CD8-positive, alpha-beta memory T cell (primary cell): ENCODE measurements at regions not wholly inside any gene's neighbourhood (a gene's known extent, or its start where the extent isn't known, plus 50 kb on each side); places are given as distances from the start of the nearest gene placed in this dataset.

ENCODE experiments used
- CTCF ChIA-PET: fragments of 350-600 bp; sonication (Branson Sonifier 250); formaldehyde crosslinking; loops from one replicate; lab custom pipeline; 2021; ENCODE audit warnings: antibody characterized with exemption; lab: Charles Lee
- POLR2A ChIA-PET: fragments of 350-600 bp; sonication (Branson Sonifier 250); formaldehyde crosslinking; loops from one replicate; lab custom pipeline; 2021; ENCODE audit warnings: antibody characterized with exemption; lab: Charles Lee
- DNase-seq, 5 donors: peaks; one replicate each; pipeline versions ENCODE4 v3.0.0 to v3.0.0-alpha.2; 2020 to 2022; ENCODE audit warnings: mixed read lengths in 1 of 5
- H3K27ac ChIP-seq: one replicate; pipeline ENCODE4 v1.7.0; 2013; ENCODE audit warnings: low read depth, mild to moderate bottlenecking, low read length, moderate library complexity
- H3K27me3 ChIP-seq: 2 replicates; pipeline ENCODE4 v1.7.0; 2013; ENCODE audit warnings: low read length, mild to moderate bottlenecking; ENCODE audit not compliant: insufficient read depth, poor library complexity, severe bottlenecking
- H3K36me3 ChIP-seq: 2 replicates; pipeline ENCODE4 v1.7.0; 2013; ENCODE audit warnings: mild to moderate bottlenecking, low read length, moderate library complexity; ENCODE audit not compliant: insufficient read depth
- H3K4me1 ChIP-seq: 2 replicates; pipeline ENCODE4 v1.7.0; 2013; ENCODE audit warnings: mild to moderate bottlenecking, low read length, moderate library complexity; ENCODE audit not compliant: insufficient read depth
- H3K4me3 ChIP-seq: 2 replicates; pipeline ENCODE4 v1.7.0; 2013; ENCODE audit warnings: mild to moderate bottlenecking, low read length
- H3K9me3 ChIP-seq: 2 replicates; pipeline ENCODE4 v1.7.0; 2013; ENCODE audit warnings: mild to moderate bottlenecking, low read length
- H3K27ac Mint-ChIP-seq, 8 donors: one replicate each; pipeline ENCODE4 v1.8.0; 2020 to 2021; ENCODE audit warnings: mixed read lengths in 8 of 8, mild to moderate bottlenecking in 6 of 8, inconsistent platforms in 3 of 8, moderate library complexity in 3 of 8
- H3K27me3 Mint-ChIP-seq, 2 donors: one replicate each; pipeline ENCODE4 v1.8.0; 2020 to 2021; ENCODE audit warnings: mixed read lengths in 2 of 2, mild to moderate bottlenecking in 1 of 2, moderate library complexity in 1 of 2
- H3K36me3 Mint-ChIP-seq, 3 donors: one replicate each; pipeline ENCODE4 v1.8.0; 2020 to 2021; ENCODE audit warnings: mixed read lengths in 3 of 3, inconsistent platforms in 1 of 3, mild to moderate bottlenecking in 1 of 3
- H3K4me1 Mint-ChIP-seq, 3 donors: one replicate each; pipeline ENCODE4 v1.8.0; 2020 to 2021; ENCODE audit warnings: mixed read lengths in 3 of 3, inconsistent platforms in 1 of 3, mild to moderate bottlenecking in 1 of 3
- H3K4me3 Mint-ChIP-seq, 7 donors: one replicate each; pipeline ENCODE4 v1.8.0; 2020 to 2021; ENCODE audit warnings: mixed read lengths in 7 of 7, mild to moderate bottlenecking in 6 of 7, moderate library complexity in 4 of 7, inconsistent platforms in 2 of 7
- H3K9me3 Mint-ChIP-seq, 5 donors: one replicate each; pipeline ENCODE4 v1.8.0; 2020 to 2022; ENCODE audit warnings: mixed read lengths in 5 of 5, mild to moderate bottlenecking in 3 of 5, moderate library complexity in 2 of 5, inconsistent platforms in 1 of 5

DNA sequence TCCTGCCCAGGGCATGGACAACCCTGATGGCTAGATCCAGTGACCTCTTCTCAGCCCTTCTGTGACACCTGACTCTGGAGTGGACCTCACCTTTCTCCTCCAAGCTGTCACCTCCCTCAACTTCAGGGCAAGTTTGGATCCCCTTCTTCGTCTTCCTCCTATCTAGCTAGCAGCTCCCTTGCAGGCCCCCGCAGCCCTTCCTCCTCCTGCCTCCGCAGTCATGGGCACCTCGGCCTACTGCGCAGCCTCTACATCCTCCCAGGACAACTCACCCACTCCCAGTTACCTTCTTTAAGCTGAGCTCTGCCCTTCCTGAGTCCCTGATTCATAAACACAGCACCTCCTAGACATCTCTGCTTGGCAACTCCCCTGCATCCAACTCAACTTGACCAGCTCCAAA lies 61.3 kb upstream of the ID3 start:
- H3K4me3 ChIP-seq: peak overlapping the region; percentile 40
- H3K36me3 ChIP-seq: no peaks in the 10 kb centered on the region
- H3K9me3 ChIP-seq: no peaks in the 10 kb centered on the region
- H3K27me3 ChIP-seq: no peaks in the 10 kb centered on the region
- peaks cover 74% of the 10 kb centered on the region for H3K4me1 ChIP-seq
- ChIA-PET CTCF (interaction anchor here (2.1 to 6.7 kb wide), 7 partner anchors 13 to 124 kb away, joined by 6 to 100 read pairs (median 22); partner anchors contain the start of gene ID3), POLR2A (interaction anchor here (0.6 to 3.3 kb wide), 9 partner anchors 9 to 76 kb away, joined by 3 to 30 read pairs (median 4); partner anchors contain the start of gene ID3)
- no peak for DNase-seq
- peak overlapping the region; percentile 34 for H3K27ac ChIP-seq
- no peaks in the 10 kb centered on the region for H3K27me3 Mint-ChIP-seq
- H3K27ac Mint-ChIP-seq: peak overlapping the region; percentile 68 to 97 (median 94)
- no peaks in the 10 kb centered on the region for H3K9me3 Mint-ChIP-seq
- peaks cover 0 to 2% (median 0%) of the 10 kb centered on the region in 3 donors for H3K36me3 Mint-ChIP-seq
- peaks cover 63 to 82% (median 78%) of the 10 kb centered on the region in 3 donors for H3K4me1 Mint-ChIP-seq
- H3K4me3 Mint-ChIP-seq: peak overlapping the region; percentile 29 to 90 (median 77)

DNA sequence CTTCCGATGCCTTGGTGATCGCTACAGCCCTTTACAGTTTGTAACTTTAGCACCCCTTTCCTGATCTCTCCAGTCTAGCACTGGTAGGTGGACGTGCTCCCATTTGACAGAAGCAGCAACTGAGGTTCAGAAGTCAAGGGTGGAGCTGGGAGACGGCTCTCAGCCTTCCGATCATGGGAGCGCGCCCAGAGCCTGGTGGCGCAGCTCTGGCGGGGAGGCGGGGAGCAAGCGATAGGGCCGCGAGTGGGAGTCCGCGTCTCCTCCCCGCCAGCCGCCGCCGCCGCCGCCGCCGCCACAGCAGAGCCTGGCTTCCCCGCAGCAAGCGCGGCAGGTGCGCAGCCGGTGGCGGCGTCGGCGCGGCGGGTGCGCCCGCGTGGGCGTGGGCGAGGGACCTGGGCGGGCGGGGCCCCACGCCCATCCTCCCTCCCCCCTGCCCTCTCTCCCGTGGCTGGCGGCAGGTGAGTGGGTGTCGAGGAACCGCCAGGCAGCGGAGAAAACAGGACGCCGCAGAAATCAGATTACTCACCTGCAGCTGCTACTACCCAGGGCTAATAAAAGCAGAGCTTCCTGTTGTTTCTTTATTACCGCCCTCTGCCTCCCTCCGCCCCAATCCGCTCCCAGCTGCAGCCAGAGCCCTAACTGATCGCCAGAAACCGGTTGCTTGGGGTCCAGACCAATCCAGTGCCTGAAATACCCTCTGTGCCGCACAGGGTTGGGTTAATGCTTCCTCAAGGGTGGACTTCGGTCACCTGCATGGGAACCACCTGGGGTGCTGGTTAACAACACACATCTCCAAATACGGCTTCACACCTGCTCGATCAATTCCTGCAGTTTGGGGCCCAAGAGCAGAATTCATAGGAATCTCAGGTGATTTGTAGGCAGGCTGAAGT lies 60.2 kb upstream of the ID3 start:
- Histone ChIP-seq H3K27ac (peak overlapping the region; percentile 34), H3K9me3 (no peaks in the 10 kb centered on the region), H3K4me1 (peaks cover 83% of the 10 kb centered on the region), H3K36me3 (no peaks in the 10 kb centered on the region), H3K4me3 (peak overlapping the region; percentile 61), H3K27me3 (no peaks in the 10 kb centered on the region)
- peak overlapping the region; percentile 79 to 88 (median 83) for H3K4me3 Mint-ChIP-seq
- no peaks in the 10 kb centered on the region for H3K9me3 Mint-ChIP-seq
- peaks cover 0 to 2% of the 10 kb centered on the region in 2 donors for H3K27me3 Mint-ChIP-seq
- H3K27ac Mint-ChIP-seq: peak overlapping the region; percentile 81 to 97 (median 94)
- CTCF ChIA-PET: interaction anchor here (1.0 to 6.7 kb wide), 11 partner anchors 8 to 123 kb away, joined by 3 to 100 read pairs (median 13); partner anchors contain the start of gene ID3
- peaks cover 71 to 88% (median 87%) of the 10 kb centered on the region in 3 donors for H3K4me1 Mint-ChIP-seq
- H3K36me3 Mint-ChIP-seq: peaks cover 0 to 2% (median 0%) of the 10 kb centered on the region in 3 donors
- POLR2A ChIA-PET: interaction anchor here (0.7 to 3.3 kb wide), 15 partner anchors 9 to 91 kb away, joined by 3 to 30 read pairs (median 4); partner anchors contain the start of gene ID3
- peak; percentile 68 to 92 (median 82) for DNase-seq

DNA sequence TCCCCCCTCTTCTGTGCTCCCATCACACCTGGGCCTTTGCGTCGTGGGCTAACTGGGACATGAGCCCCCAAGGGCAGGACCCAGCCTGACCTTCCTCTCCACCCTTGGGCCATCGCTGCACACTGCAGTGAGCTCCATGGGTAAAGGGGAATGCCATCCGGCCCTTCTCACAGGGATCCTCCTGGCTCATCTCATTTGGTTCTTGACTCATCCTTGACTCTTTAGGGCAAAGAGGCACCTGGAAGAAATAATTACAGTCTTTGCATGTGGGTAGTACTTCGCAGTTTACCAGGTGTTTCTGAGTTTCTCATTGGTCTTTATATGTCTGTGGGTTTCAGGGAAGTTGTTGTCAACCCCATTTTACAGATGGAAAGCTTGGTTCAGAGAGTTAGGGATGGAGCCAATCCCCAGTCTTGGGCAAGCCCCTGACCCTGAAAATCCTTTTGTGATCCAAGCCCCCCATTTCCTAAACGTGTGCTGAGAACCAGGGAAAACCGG lies 59.3 kb upstream of the ID3 start:
- POLR2A ChIA-PET: interaction anchor here (0.7 to 3.3 kb wide), 13 partner anchors 8 to 90 kb away, joined by 3 to 30 read pairs (median 7); partner anchors contain the start of gene ID3
- peaks cover 73 to 90% (median 87%) of the 10 kb centered on the region in 3 donors for H3K4me1 Mint-ChIP-seq
- H3K36me3 Mint-ChIP-seq: peaks cover 0 to 2% (median 0%) of the 10 kb centered on the region in 3 donors
- peaks cover 83% of the 10 kb centered on the region for H3K4me1 ChIP-seq
- no peaks in the 10 kb centered on the region for H3K9me3 ChIP-seq
- H3K27ac ChIP-seq: no peak overlapping the region
- no peak for DNase-seq
- CTCF ChIA-PET: interaction anchor here (1.4 to 6.7 kb wide), 9 partner anchors 9 to 73 kb away, joined by 4 to 100 read pairs (median 14); partner anchors contain the start of gene ID3
- no peaks in the 10 kb centered on the region for H3K9me3 Mint-ChIP-seq
- H3K27ac Mint-ChIP-seq: peak overlapping the region; percentile 39 to 95 (median 92)
- no peaks in the 10 kb centered on the region for H3K36me3 ChIP-seq
- peaks cover 0 to 2% of the 10 kb centered on the region in 2 donors for H3K27me3 Mint-ChIP-seq
- peak overlapping the region; percentile 61 for H3K4me3 ChIP-seq
- no peaks in the 10 kb centered on the region for H3K27me3 ChIP-seq
- peak overlapping the region; percentile 62 to 85 (median 81) for H3K4me3 Mint-ChIP-seq

DNA sequence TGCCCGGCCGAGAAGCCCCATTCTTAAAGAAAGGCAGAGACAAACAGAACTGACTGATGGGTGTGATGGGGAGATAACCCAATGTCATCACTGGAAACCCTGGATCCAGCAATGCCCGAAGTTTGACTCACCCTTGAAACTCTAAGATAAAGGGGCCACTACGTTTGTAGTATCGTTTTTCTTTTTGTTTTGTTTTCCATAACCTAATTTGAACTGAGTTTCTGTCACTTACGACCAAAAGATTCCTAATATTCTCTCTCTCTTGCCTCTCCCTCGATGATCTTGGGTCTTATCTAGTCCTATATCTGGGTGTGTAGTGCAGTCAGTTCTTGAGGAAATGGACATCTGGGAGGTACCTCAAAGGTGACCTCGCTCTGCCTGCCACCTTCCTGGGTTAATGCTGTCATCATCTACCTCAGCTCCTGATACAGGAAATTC lies 57.8 kb upstream of the ID3 start:
- Mint-ChIP-seq H3K27ac (peak overlapping the region; percentile 61 to 96 (median 79)), H3K4me3 (no peak overlapping the region), H3K36me3 (peaks cover 0 to 2% (median 0%) of the 10 kb centered on the region in 3 donors), H3K27me3 (peaks cover 0 to 2% of the 10 kb centered on the region in 2 donors), H3K4me1 (peaks cover 81 to 95% (median 94%) of the 10 kb centered on the region in 3 donors), H3K9me3 (no peaks in the 10 kb centered on the region)
- no peaks in the 10 kb centered on the region for H3K36me3 ChIP-seq
- no peak overlapping the region for H3K27ac ChIP-seq
- H3K4me1 ChIP-seq: peaks cover 88% of the 10 kb centered on the region
- H3K9me3 ChIP-seq: no peaks in the 10 kb centered on the region
- DNase-seq: no peak
- no peaks in the 10 kb centered on the region for H3K27me3 ChIP-seq
- H3K4me3 ChIP-seq: no peak overlapping the region
- ChIA-PET POLR2A (interaction anchor here (0.9 to 1.8 kb wide), 3 partner anchors 26 to 62 kb away, joined by 3 to 7 read pairs (median 4); partner anchors contain the start of gene ID3), CTCF (interaction anchor here (1.0 to 6.7 kb wide), 3 partner anchors 17 to 62 kb away, joined by 3 to 100 read pairs (median 7); no protein-coding TSS in a partner anchor)

DNA sequence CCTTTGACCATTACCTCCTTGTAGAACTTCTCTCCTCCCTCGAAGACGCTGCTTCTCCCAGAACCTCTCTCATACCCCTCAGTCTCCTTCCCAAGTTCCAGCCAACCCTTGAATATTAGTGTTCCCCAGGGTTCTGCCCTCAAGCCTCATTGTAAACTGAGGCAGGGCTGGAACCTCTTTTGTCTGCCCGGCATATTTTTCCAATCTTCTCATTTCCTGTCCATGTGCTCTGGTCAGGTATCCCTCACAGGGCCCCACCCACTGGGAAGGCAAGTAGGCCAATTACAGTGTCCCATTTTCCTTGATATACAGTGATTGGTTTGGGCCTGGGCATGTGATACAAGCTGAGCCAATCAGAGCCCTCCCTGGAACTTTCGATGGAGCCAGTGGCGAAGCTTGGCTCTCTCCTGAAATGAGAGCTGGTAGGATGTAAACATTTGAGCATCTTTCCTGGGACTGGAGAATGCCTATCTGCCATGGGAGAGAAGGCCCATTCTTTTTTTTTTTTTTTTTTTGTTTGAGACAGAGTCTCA lies 57.1 kb upstream of the ID3 start:
- Histone ChIP-seq H3K36me3 (no peaks in the 10 kb centered on the region), H3K9me3 (no peaks in the 10 kb centered on the region), H3K4me1 (peaks cover 88% of the 10 kb centered on the region), H3K27me3 (no peaks in the 10 kb centered on the region), H3K27ac (no peak overlapping the region), H3K4me3 (no peak overlapping the region)
- Mint-ChIP-seq H3K27me3 (peaks cover 0 to 2% of the 10 kb centered on the region in 2 donors), H3K9me3 (no peaks in the 10 kb centered on the region), H3K4me1 (peaks cover 82 to 94% (median 94%) of the 10 kb centered on the region in 3 donors), H3K27ac (peak overlapping the region in 7 of 8 donors; percentile 17 to 96 (median 73)), H3K36me3 (peaks cover 0 to 2% (median 0%) of the 10 kb centered on the region in 3 donors), H3K4me3 (no peak overlapping the region)
- POLR2A ChIA-PET: interaction anchor here (0.6 kb wide), 1 partner anchor 114 kb away, joined by 5 read pairs; no protein-coding TSS in a partner anchor
- CTCF ChIA-PET: interaction anchor here (6.7 kb wide), 1 partner anchor 17 kb away, joined by 100 read pairs; no protein-coding TSS in a partner anchor
- no peak for DNase-seq

DNA sequence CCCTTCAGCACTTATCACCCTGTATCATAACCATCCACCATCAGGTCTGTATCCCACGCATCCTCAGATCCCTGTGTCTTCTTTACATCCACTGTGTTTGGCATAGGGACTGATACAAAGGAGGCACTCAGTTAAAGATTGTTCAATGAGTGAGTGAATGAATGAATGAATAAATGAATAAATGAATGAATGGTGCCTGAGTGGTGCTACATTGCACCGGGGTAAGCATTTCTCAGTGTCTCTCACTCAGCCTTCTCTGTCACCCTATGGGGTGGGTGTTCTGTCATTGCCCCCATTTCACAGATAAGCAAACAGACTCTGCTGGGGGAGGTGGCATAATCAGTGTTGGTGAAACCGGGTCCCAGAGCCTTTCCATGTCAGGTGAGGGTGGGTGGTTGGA lies 56.6 kb upstream of the ID3 start:
- Mint-ChIP-seq H3K9me3 (no peaks in the 10 kb centered on the region), H3K4me3 (no peak overlapping the region), H3K36me3 (peaks cover 0 to 2% (median 0%) of the 10 kb centered on the region in 3 donors), H3K27me3 (peaks cover 0 to 2% of the 10 kb centered on the region in 2 donors), H3K27ac (peak overlapping the region; percentile 29 to 96 (median 82)), H3K4me1 (peaks cover 78 to 93% (median 90%) of the 10 kb centered on the region in 3 donors)
- H3K9me3 ChIP-seq: no peaks in the 10 kb centered on the region
- no peaks in the 10 kb centered on the region for H3K27me3 ChIP-seq
- no peak for DNase-seq
- peaks cover 84% of the 10 kb centered on the region for H3K4me1 ChIP-seq
- H3K4me3 ChIP-seq: no peak overlapping the region
- no peaks in the 10 kb centered on the region for H3K36me3 ChIP-seq
- H3K27ac ChIP-seq: no peak overlapping the region
- ChIA-PET POLR2A (interaction anchor here (0.6 kb wide), 1 partner anchor 114 kb away, joined by 5 read pairs; no protein-coding TSS in a partner anchor), CTCF (no interaction called here)

DNA sequence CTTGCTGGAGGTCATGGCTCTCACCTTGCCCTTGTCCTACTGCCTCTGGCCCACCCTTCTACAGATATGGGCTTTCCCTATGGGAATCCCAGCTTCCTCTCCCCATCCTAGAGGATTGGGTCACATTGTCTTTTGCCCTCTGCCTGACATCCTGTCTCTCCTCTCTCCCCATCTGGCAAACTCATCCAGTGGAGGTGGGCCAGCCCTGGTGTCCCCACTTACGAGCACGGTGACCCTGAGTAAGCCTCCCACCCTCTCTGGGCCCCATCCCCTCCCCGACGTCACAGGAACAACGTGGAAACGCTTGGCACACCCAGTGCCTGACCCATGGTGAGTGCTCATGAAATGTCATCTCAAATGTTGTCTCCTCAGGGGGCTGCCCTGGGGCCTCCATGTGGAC lies 56.1 kb upstream of the ID3 start:
- no peak for DNase-seq
- Mint-ChIP-seq H3K27ac (peak overlapping the region; percentile 67 to 91 (median 78)), H3K4me3 (no peak overlapping the region), H3K9me3 (no peaks in the 10 kb centered on the region), H3K27me3 (peaks cover 0 to 2% of the 10 kb centered on the region in 2 donors), H3K36me3 (peaks cover 0 to 2% (median 0%) of the 10 kb centered on the region in 3 donors), H3K4me1 (peaks cover 75 to 93% (median 90%) of the 10 kb centered on the region in 3 donors)
- POLR2A ChIA-PET: no interaction called here
- no peaks in the 10 kb centered on the region for H3K36me3 ChIP-seq
- H3K4me3 ChIP-seq: no peak overlapping the region
- H3K4me1 ChIP-seq: peaks cover 80% of the 10 kb centered on the region
- H3K27me3 ChIP-seq: no peaks in the 10 kb centered on the region
- H3K27ac ChIP-seq: no peak overlapping the region
- H3K9me3 ChIP-seq: no peaks in the 10 kb centered on the region
- CTCF ChIA-PET: no interaction called here
